ENCODE measurements at regions not wholly inside any gene's neighbourhood (a gene's known extent, or its start where the extent isn't known, plus 50 kb on each side); places are given as distances from the start of the nearest gene placed in this dataset.

- no peak overlapping the region for H3K9ac ChIP-seq (ENCODE audit: low read length in 2 of 2)
- peaks cover 5% of the 10 kb centered on the region for H3K4me1 ChIP-seq (ENCODE audit: control insufficient read depth, insufficient read depth, low read length)
- H3K4me3 ChIP-seq (ENCODE audit: low read length in 2 of 2): no peak overlapping the region
- H3K9me3 ChIP-seq (ENCODE audit: control insufficient read depth in 2 of 2, low read length in 2 of 2): no peaks in the 10 kb centered on the region
- no peaks in the 10 kb centered on the region for H3K36me3 ChIP-seq (ENCODE audit: control insufficient read depth in 2 of 2, insufficient read depth in 2 of 2, low read length in 2 of 2)
- no peak overlapping the region for H3K27ac ChIP-seq (ENCODE audit: low read length)
- no peaks in the 10 kb centered on the region for H3K27me3 ChIP-seq (ENCODE audit: control insufficient read depth in 1 of 2, insufficient read depth in 2 of 2, low read length in 2 of 2)
These were observed 183.3 kb upstream of the TRIB2 start for GRCh38 chr2:12533337-12534005.

GRCh38 chr2:12534646-12535263 is 182.0 kb upstream of the TRIB2 start:
- H3K27ac ChIP-seq (ENCODE audit: low read length): no peak overlapping the region
- peaks cover 5% of the 10 kb centered on the region for H3K4me1 ChIP-seq (ENCODE audit: control insufficient read depth, insufficient read depth, low read length)
- no peak overlapping the region for H3K4me3 ChIP-seq (ENCODE audit: low read length in 2 of 2)
- H3K9ac ChIP-seq (ENCODE audit: low read length in 2 of 2): no peak overlapping the region
- no peaks in the 10 kb centered on the region for H3K36me3 ChIP-seq (ENCODE audit: control insufficient read depth in 2 of 2, insufficient read depth in 2 of 2, low read length in 2 of 2)
- H3K27me3 ChIP-seq (ENCODE audit: control insufficient read depth in 1 of 2, insufficient read depth in 2 of 2, low read length in 2 of 2): no peaks in the 10 kb centered on the region
- H3K9me3 ChIP-seq (ENCODE audit: control insufficient read depth in 2 of 2, low read length in 2 of 2): no peaks in the 10 kb centered on the region

DNA sequence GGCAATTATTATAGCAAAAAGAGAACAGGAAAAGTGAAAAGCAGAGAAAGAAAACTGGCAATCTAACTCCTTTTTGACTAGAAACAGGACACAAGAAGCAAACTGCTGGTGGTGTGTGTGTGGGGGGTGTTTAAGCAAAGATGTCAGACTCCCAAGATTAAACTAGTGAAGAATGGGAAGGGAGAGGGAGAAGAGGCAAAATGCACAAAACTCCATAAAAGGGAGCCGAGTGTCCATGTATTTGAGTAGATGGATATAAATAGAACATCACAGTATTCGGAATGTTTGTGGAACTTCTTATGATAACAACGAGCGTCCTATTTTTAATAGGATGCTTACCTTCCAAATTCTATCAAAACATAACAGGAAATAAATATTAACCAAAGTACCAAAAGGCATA is 179.8 kb upstream of the TRIB2 start:
- no peak overlapping the region for H3K4me3 ChIP-seq (ENCODE audit: low read length in 2 of 2)
- peaks cover 11% of the 10 kb centered on the region for H3K4me1 ChIP-seq (ENCODE audit: control insufficient read depth, insufficient read depth, low read length)
- no peaks in the 10 kb centered on the region for H3K36me3 ChIP-seq (ENCODE audit: control insufficient read depth in 2 of 2, insufficient read depth in 2 of 2, low read length in 2 of 2)
- H3K27ac ChIP-seq (ENCODE audit: low read length): no peak overlapping the region
- no peaks in the 10 kb centered on the region for H3K9me3 ChIP-seq (ENCODE audit: control insufficient read depth in 2 of 2, low read length in 2 of 2)
- H3K27me3 ChIP-seq (ENCODE audit: control insufficient read depth in 1 of 2, insufficient read depth in 2 of 2, low read length in 2 of 2): no peaks in the 10 kb centered on the region
- no peak overlapping the region for H3K9ac ChIP-seq (ENCODE audit: low read length in 2 of 2)

GRCh38 chr2:12538138-12538694 is 178.5 kb upstream of the TRIB2 start:
- H3K9ac ChIP-seq (ENCODE audit: low read length in 2 of 2): no peak overlapping the region
- no peaks in the 10 kb centered on the region for H3K36me3 ChIP-seq (ENCODE audit: control insufficient read depth in 2 of 2, insufficient read depth in 2 of 2, low read length in 2 of 2)
- H3K27ac ChIP-seq (ENCODE audit: low read length): no peak overlapping the region
- H3K9me3 ChIP-seq (ENCODE audit: control insufficient read depth in 2 of 2, low read length in 2 of 2): no peaks in the 10 kb centered on the region
- H3K4me1 ChIP-seq (ENCODE audit: control insufficient read depth, insufficient read depth, low read length): peaks cover 11% of the 10 kb centered on the region
- H3K4me3 ChIP-seq (ENCODE audit: low read length in 2 of 2): no peak overlapping the region
- H3K27me3 ChIP-seq (ENCODE audit: control insufficient read depth in 1 of 2, insufficient read depth in 2 of 2, low read length in 2 of 2): no peaks in the 10 kb centered on the region

- Histone ChIP-seq H3K4me1 (ENCODE audit: control insufficient read depth, insufficient read depth, low read length) (peaks cover 10% of the 10 kb centered on the region), H3K27ac (ENCODE audit: low read length) (no peak overlapping the region)
These were observed 177.4 kb upstream of the TRIB2 start for GRCh38 chr2:12539336-12539735.

DNA sequence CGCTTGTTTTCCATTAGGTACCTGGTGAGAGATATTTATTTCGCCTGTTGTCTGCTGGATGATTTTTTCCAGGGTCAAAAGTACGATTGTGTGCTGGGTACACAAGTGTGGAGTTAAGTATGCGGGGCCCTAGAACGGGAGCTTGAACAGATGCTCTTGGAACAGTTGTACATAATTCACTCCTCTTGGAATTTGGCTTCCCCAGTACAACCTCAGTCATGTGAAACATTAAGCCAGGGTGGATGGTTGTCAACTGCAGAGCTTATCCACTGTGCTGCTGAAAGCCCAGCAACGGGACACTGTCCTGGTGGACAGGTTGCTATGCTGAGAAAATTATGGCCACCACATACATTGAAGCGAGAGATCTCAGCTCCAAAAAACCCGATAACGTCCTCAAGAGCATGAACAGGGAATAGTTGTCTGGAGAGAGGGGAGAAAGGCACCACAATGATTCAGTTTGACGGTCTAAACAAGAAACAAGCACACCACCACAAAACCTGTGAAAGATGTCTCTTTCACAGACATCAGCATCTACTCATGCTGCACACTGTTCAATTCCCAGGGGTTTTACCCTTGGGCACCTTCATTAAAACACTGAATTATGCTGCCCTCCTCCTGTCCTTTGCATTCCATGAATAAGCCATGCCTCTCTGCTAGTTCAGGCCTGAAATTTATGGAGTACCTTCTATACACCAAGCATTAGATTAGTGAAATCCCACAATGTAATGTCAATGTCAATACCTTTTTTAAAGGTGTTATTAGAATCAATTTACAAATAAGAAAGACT is 176.8 kb upstream of the TRIB2 start:
- Histone ChIP-seq H3K4me1 (ENCODE audit: control insufficient read depth, insufficient read depth, low read length) (peaks cover 7% of the 10 kb centered on the region), H3K9me3 (ENCODE audit: control insufficient read depth in 2 of 2, low read length in 2 of 2) (no peaks in the 10 kb centered on the region), H3K4me3 (ENCODE audit: low read length in 2 of 2) (no peak overlapping the region), H3K9ac (ENCODE audit: low read length in 2 of 2) (no peak overlapping the region), H3K27ac (ENCODE audit: low read length) (no peak overlapping the region), H3K27me3 (ENCODE audit: control insufficient read depth in 1 of 2, insufficient read depth in 2 of 2, low read length in 2 of 2) (no peaks in the 10 kb centered on the region), H3K36me3 (ENCODE audit: control insufficient read depth in 2 of 2, insufficient read depth in 2 of 2, low read length in 2 of 2) (no peaks in the 10 kb centered on the region)

More at GRCh38 chr2:12539336-12539735, 177.4 kb upstream of the TRIB2 start:
- no peak overlapping the region for H3K4me3 ChIP-seq (ENCODE audit: low read length in 2 of 2)
- no peak overlapping the region for H3K9ac ChIP-seq (ENCODE audit: low read length in 2 of 2)
- H3K27me3 ChIP-seq (ENCODE audit: control insufficient read depth in 1 of 2, insufficient read depth in 2 of 2, low read length in 2 of 2): no peaks in the 10 kb centered on the region
- H3K9me3 ChIP-seq (ENCODE audit: control insufficient read depth in 2 of 2, low read length in 2 of 2): no peaks in the 10 kb centered on the region
- no peaks in the 10 kb centered on the region for H3K36me3 ChIP-seq (ENCODE audit: control insufficient read depth in 2 of 2, insufficient read depth in 2 of 2, low read length in 2 of 2)

GRCh38 chr2:12543076-12543977 is 173.4 kb upstream of the TRIB2 start:
- no peak overlapping the region for H3K4me3 ChIP-seq (ENCODE audit: low read length in 2 of 2)
- no peaks in the 10 kb centered on the region for H3K36me3 ChIP-seq (ENCODE audit: control insufficient read depth in 2 of 2, insufficient read depth in 2 of 2, low read length in 2 of 2)
- H3K9me3 ChIP-seq (ENCODE audit: control insufficient read depth in 2 of 2, low read length in 2 of 2): no peaks in the 10 kb centered on the region
- no peaks in the 10 kb centered on the region for H3K27me3 ChIP-seq (ENCODE audit: control insufficient read depth in 1 of 2, insufficient read depth in 2 of 2, low read length in 2 of 2)
- no peak overlapping the region for H3K9ac ChIP-seq (ENCODE audit: low read length in 2 of 2)
- peaks cover 6% of the 10 kb centered on the region for H3K4me1 ChIP-seq (ENCODE audit: control insufficient read depth, insufficient read depth, low read length)
- H3K27ac ChIP-seq (ENCODE audit: low read length): no peak overlapping the region

DNA sequence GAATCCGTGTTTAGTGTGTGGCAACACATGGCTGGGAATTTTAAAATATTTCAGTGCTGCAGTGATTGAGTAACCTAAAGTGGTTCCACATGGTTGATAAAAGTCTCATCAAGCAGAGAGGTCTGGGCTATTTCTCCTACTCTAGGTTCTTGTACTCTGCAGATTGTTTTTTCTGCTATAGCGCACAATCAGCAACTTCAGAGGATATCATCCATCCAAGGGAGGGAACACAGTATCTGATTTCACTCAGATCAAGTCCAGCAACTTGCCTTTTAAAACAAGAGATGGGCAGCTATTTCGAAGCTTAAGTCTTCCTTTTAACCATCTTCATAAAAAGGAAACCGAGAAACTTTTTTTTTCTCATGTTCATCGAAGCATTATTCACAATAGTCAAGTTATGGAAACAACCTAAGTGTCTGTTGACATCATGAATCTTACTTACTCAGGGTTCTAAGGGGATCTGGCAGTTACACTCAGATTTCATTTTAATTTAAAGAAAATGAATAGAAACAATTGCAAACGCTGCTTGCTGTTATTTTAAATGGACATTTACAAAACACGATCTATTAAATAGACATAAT is 172.7 kb upstream of the TRIB2 start:
- no peaks in the 10 kb centered on the region for H3K36me3 ChIP-seq (ENCODE audit: control insufficient read depth in 2 of 2, insufficient read depth in 2 of 2, low read length in 2 of 2)
- no peak overlapping the region for H3K4me3 ChIP-seq (ENCODE audit: low read length in 2 of 2)
- no peaks in the 10 kb centered on the region for H3K9me3 ChIP-seq (ENCODE audit: control insufficient read depth in 2 of 2, low read length in 2 of 2)
- H3K27ac ChIP-seq (ENCODE audit: low read length): no peak overlapping the region
- no peak overlapping the region for H3K9ac ChIP-seq (ENCODE audit: low read length in 2 of 2)
- H3K27me3 ChIP-seq (ENCODE audit: control insufficient read depth in 1 of 2, insufficient read depth in 2 of 2, low read length in 2 of 2): no peaks in the 10 kb centered on the region
- H3K4me1 ChIP-seq (ENCODE audit: control insufficient read depth, insufficient read depth, low read length): peaks cover 6% of the 10 kb centered on the region

DNA sequence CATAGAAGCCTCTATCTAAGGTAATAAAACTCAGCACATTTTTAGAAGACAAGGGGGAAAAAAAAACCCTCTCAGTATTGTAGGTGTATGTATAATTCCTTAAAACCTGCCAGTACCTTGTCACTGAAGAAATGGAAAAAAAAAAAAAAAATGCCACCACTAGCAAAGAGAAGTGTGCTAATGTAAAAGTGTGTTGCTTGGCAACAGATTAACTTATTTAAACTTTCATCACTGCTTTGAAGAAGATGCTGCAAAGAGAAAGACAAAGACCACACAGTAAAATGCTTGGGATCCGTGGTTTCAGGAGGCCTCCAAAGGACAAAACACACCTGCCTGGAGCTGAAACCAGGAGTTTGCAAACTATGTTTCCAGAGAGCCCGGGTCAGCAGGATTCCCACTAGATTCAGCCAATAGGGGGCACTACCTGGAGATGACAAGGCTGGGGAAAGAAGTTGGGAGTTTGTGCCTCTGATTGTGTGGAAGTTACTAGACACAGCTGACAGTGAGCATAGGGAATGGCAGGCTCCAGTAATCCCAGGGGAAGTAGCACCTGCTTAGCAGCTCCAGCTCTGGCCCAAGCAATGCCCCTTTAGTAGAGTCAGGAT is 169.1 kb upstream of the TRIB2 start:
- H3K4me1 ChIP-seq (ENCODE audit: control insufficient read depth, insufficient read depth, low read length): no peaks in the 10 kb centered on the region
- no peak overlapping the region for H3K9ac ChIP-seq (ENCODE audit: low read length in 2 of 2)
- no peak overlapping the region for H3K4me3 ChIP-seq (ENCODE audit: low read length in 2 of 2)
- no peak overlapping the region for H3K27ac ChIP-seq (ENCODE audit: low read length)
- H3K9me3 ChIP-seq (ENCODE audit: control insufficient read depth in 2 of 2, low read length in 2 of 2): no peaks in the 10 kb centered on the region
- no peaks in the 10 kb centered on the region for H3K36me3 ChIP-seq (ENCODE audit: control insufficient read depth in 2 of 2, insufficient read depth in 2 of 2, low read length in 2 of 2)
- H3K27me3 ChIP-seq (ENCODE audit: control insufficient read depth in 1 of 2, insufficient read depth in 2 of 2, low read length in 2 of 2): no peaks in the 10 kb centered on the region

All from stomach smooth muscle (tissue), 2 donors.